ENCODE measurements at regions not wholly inside any gene's neighbourhood (a gene's known extent, or its start where the extent isn't known, plus 50 kb on each side); places are given as distances from the start of the nearest gene placed in this dataset.

DNA sequence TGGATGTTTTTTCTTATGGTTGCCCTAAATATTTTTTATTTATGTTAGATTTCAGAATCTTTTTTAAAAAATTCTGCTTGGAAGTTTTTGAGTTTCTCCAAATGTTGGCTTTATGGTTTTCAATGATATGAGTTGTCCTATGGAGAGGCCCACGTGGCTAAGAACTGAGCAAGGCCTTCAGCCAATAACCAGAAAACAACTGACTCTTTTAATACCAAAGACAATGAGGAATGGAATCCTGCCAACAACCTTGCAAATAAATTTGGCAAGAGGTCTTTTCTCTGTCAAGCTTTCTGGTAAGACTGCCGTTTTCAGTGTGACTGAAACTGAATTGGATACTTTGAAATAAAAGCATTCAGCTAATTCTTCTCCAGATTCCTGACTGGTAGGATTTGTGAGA is 1740.1 kb upstream of the WWC1 start:
- no peaks in the 10 kb centered on the region for H3K27me3 Mint-ChIP-seq
- no peak for DNase-seq
- Histone ChIP-seq H3K4me3 (ENCODE audit: low read depth, low read length) (no peak overlapping the region), H3K36me3 (ENCODE audit: control insufficient read depth, insufficient read depth, low read length) (no peaks in the 10 kb centered on the region), H3K27me3 (ENCODE audit: control insufficient read depth, insufficient read depth, low read length) (no peaks in the 10 kb centered on the region), H3K4me1 (ENCODE audit: control insufficient read depth, insufficient read depth, low read length, poor library complexity, severe bottlenecking) (no peaks in the 10 kb centered on the region), H3K27ac (ENCODE audit: insufficient read depth, low read length, poor library complexity, severe bottlenecking) (no peak overlapping the region), H3K9me3 (ENCODE audit: control insufficient read depth in 2 of 2, low read length in 2 of 2) (peaks cover 2 to 3% of the 10 kb centered on the region in 2 experiments)
- H3K4me1 Mint-ChIP-seq, result no peaks in the 10 kb centered on the region
- no peaks in the 10 kb centered on the region for H3K36me3 Mint-ChIP-seq
- H3K9me3 Mint-ChIP-seq, result peaks cover 2 to 15% (median 9%) of the 10 kb centered on the region in 7 donors
- no peak for ATAC-seq (ENCODE audit: low read depth in 2 of 2)
- H3K27ac Mint-ChIP-seq, result no peak overlapping the region
- no peak overlapping the region for H3K4me3 Mint-ChIP-seq

- H3K36me3 Mint-ChIP-seq, result no peaks in the 10 kb centered on the region
- H3K9me3 ChIP-seq (ENCODE audit: control insufficient read depth in 2 of 2, low read length in 2 of 2), result peaks cover 2 to 3% of the 10 kb centered on the region in 2 experiments
- no peak overlapping the region for H3K4me3 ChIP-seq (ENCODE audit: low read depth, low read length)
- no peaks in the 10 kb centered on the region for H3K27me3 ChIP-seq (ENCODE audit: control insufficient read depth, insufficient read depth, low read length)
- no peak overlapping the region for H3K4me3 Mint-ChIP-seq
- no peak for ATAC-seq (ENCODE audit: low read depth in 2 of 2)
- H3K9me3 Mint-ChIP-seq, result peaks cover 2 to 17% (median 11%) of the 10 kb centered on the region in 7 donors
- DNase-seq, result no peak
- H3K4me1 ChIP-seq (ENCODE audit: control insufficient read depth, insufficient read depth, low read length, poor library complexity, severe bottlenecking), result no peaks in the 10 kb centered on the region
- no peaks in the 10 kb centered on the region for H3K36me3 ChIP-seq (ENCODE audit: control insufficient read depth, insufficient read depth, low read length)
- no peak overlapping the region for H3K27ac ChIP-seq (ENCODE audit: insufficient read depth, low read length, poor library complexity, severe bottlenecking)
- H3K27ac Mint-ChIP-seq, result no peak overlapping the region
- H3K27me3 Mint-ChIP-seq, result no peaks in the 10 kb centered on the region
- H3K4me1 Mint-ChIP-seq, result no peaks in the 10 kb centered on the region
Measured at GRCh38 chr5:166553778-166554177, 1737.7 kb upstream of the WWC1 start.

GRCh38 chr5:166561759-166562158 is 1729.7 kb upstream of the WWC1 start:
- DNase-seq, result no peak
- H3K36me3 Mint-ChIP-seq, result no peaks in the 10 kb centered on the region
- no peak for ATAC-seq (ENCODE audit: low read depth in 2 of 2)
- H3K27me3 ChIP-seq (ENCODE audit: control insufficient read depth, insufficient read depth, low read length), result no peaks in the 10 kb centered on the region
- no peak overlapping the region for H3K4me3 ChIP-seq (ENCODE audit: low read depth, low read length)
- no peak overlapping the region for H3K4me3 Mint-ChIP-seq
- peaks cover 3 to 4% of the 10 kb centered on the region in 2 experiments for H3K9me3 ChIP-seq (ENCODE audit: control insufficient read depth in 2 of 2, low read length in 2 of 2)
- peaks cover 0 to 27% (median 12%) of the 10 kb centered on the region in 7 donors for H3K9me3 Mint-ChIP-seq
- no peak overlapping the region for H3K27ac ChIP-seq (ENCODE audit: insufficient read depth, low read length, poor library complexity, severe bottlenecking)
- no peaks in the 10 kb centered on the region for H3K4me1 Mint-ChIP-seq
- H3K36me3 ChIP-seq (ENCODE audit: control insufficient read depth, insufficient read depth, low read length), result no peaks in the 10 kb centered on the region
- no peaks in the 10 kb centered on the region for H3K4me1 ChIP-seq (ENCODE audit: control insufficient read depth, insufficient read depth, low read length, poor library complexity, severe bottlenecking)
- no peaks in the 10 kb centered on the region for H3K27me3 Mint-ChIP-seq
- no peak overlapping the region for H3K27ac Mint-ChIP-seq

- Mint-ChIP-seq H3K27me3 (no peaks in the 10 kb centered on the region), H3K4me3 (peak overlapping the region in 1 of 4 donors; percentile 33), H3K36me3 (no peaks in the 10 kb centered on the region), H3K27ac (no peak overlapping the region), H3K4me1 (no peaks in the 10 kb centered on the region), H3K9me3 (peaks cover 0 to 27% (median 12%) of the 10 kb centered on the region in 7 donors)
- no peak for ATAC-seq (ENCODE audit: low read depth in 2 of 2)
- no peaks in the 10 kb centered on the region for H3K36me3 ChIP-seq (ENCODE audit: control insufficient read depth, insufficient read depth, low read length)
- peaks cover 3 to 4% of the 10 kb centered on the region in 2 experiments for H3K9me3 ChIP-seq (ENCODE audit: control insufficient read depth in 2 of 2, low read length in 2 of 2)
- no peaks in the 10 kb centered on the region for H3K27me3 ChIP-seq (ENCODE audit: control insufficient read depth, insufficient read depth, low read length)
- DNase-seq, result no peak
- no peak overlapping the region for H3K27ac ChIP-seq (ENCODE audit: insufficient read depth, low read length, poor library complexity, severe bottlenecking)
- no peaks in the 10 kb centered on the region for H3K4me1 ChIP-seq (ENCODE audit: control insufficient read depth, insufficient read depth, low read length, poor library complexity, severe bottlenecking)
- H3K4me3 ChIP-seq (ENCODE audit: low read depth, low read length), result no peak overlapping the region
Measured at GRCh38 chr5:166562246-166562645, 1729.2 kb upstream of the WWC1 start.

GRCh38 chr5:166566725-166567124 is 1724.7 kb upstream of the WWC1 start:
- no peak overlapping the region for H3K27ac ChIP-seq (ENCODE audit: insufficient read depth, low read length, poor library complexity, severe bottlenecking)
- H3K4me1 ChIP-seq (ENCODE audit: control insufficient read depth, insufficient read depth, low read length, poor library complexity, severe bottlenecking), result no peaks in the 10 kb centered on the region
- no peaks in the 10 kb centered on the region for H3K27me3 ChIP-seq (ENCODE audit: control insufficient read depth, insufficient read depth, low read length)
- H3K4me3 ChIP-seq (ENCODE audit: low read depth, low read length), result no peak overlapping the region
- no peaks in the 10 kb centered on the region for H3K36me3 Mint-ChIP-seq
- peaks cover 3 to 10% (median 6%) of the 10 kb centered on the region in 7 donors for H3K9me3 Mint-ChIP-seq
- ATAC-seq (ENCODE audit: low read depth in 2 of 2) (no peak), DNase-seq (no peak)
- peaks cover 3 to 4% of the 10 kb centered on the region in 2 experiments for H3K9me3 ChIP-seq (ENCODE audit: control insufficient read depth in 2 of 2, low read length in 2 of 2)
- H3K4me3 Mint-ChIP-seq, result no peak overlapping the region
- H3K4me1 Mint-ChIP-seq, result no peaks in the 10 kb centered on the region
- H3K27ac Mint-ChIP-seq, result no peak overlapping the region
- no peaks in the 10 kb centered on the region for H3K36me3 ChIP-seq (ENCODE audit: control insufficient read depth, insufficient read depth, low read length)
- no peaks in the 10 kb centered on the region for H3K27me3 Mint-ChIP-seq

GRCh38 chr5:166570865-166571264 is 1720.6 kb upstream of the WWC1 start:
- Mint-ChIP-seq H3K4me1 (no peaks in the 10 kb centered on the region), H3K27ac (no peak overlapping the region), H3K9me3 (peaks cover 2 to 21% (median 7%) of the 10 kb centered on the region in 7 donors), H3K4me3 (no peak overlapping the region), H3K36me3 (no peaks in the 10 kb centered on the region), H3K27me3 (no peaks in the 10 kb centered on the region)
- no peak for DNase-seq
- H3K27me3 ChIP-seq (ENCODE audit: control insufficient read depth, insufficient read depth, low read length), result no peaks in the 10 kb centered on the region
- H3K4me1 ChIP-seq (ENCODE audit: control insufficient read depth, insufficient read depth, low read length, poor library complexity, severe bottlenecking), result no peaks in the 10 kb centered on the region
- H3K36me3 ChIP-seq (ENCODE audit: control insufficient read depth, insufficient read depth, low read length), result no peaks in the 10 kb centered on the region
- no peak for ATAC-seq (ENCODE audit: low read depth in 2 of 2)
- H3K27ac ChIP-seq (ENCODE audit: insufficient read depth, low read length, poor library complexity, severe bottlenecking), result no peak overlapping the region
- H3K4me3 ChIP-seq (ENCODE audit: low read depth, low read length), result no peak overlapping the region
- H3K9me3 ChIP-seq (ENCODE audit: control insufficient read depth in 2 of 2, low read length in 2 of 2), result peaks cover 0 to 4% of the 10 kb centered on the region in 2 experiments

- H3K4me1 Mint-ChIP-seq, result no peaks in the 10 kb centered on the region
- no peak overlapping the region for H3K27ac Mint-ChIP-seq
- Histone ChIP-seq H3K27ac (ENCODE audit: insufficient read depth, low read length, poor library complexity, severe bottlenecking) (no peak overlapping the region), H3K36me3 (ENCODE audit: control insufficient read depth, insufficient read depth, low read length) (no peaks in the 10 kb centered on the region), H3K9me3 (ENCODE audit: control insufficient read depth in 2 of 2, low read length in 2 of 2) (peaks cover 0 to 4% of the 10 kb centered on the region in 2 experiments), H3K4me3 (ENCODE audit: low read depth, low read length) (no peak overlapping the region), H3K4me1 (ENCODE audit: control insufficient read depth, insufficient read depth, low read length, poor library complexity, severe bottlenecking) (no peaks in the 10 kb centered on the region), H3K27me3 (ENCODE audit: control insufficient read depth, insufficient read depth, low read length) (no peaks in the 10 kb centered on the region)
- no peak for DNase-seq
- no peaks in the 10 kb centered on the region for H3K36me3 Mint-ChIP-seq
- ATAC-seq (ENCODE audit: low read depth in 2 of 2), result no peak
- no peaks in the 10 kb centered on the region for H3K27me3 Mint-ChIP-seq
- H3K9me3 Mint-ChIP-seq, result peaks cover 2 to 21% (median 7%) of the 10 kb centered on the region in 7 donors
- no peak overlapping the region for H3K4me3 Mint-ChIP-seq
Measured at GRCh38 chr5:166571668-166572067, 1719.8 kb upstream of the WWC1 start.

DNA sequence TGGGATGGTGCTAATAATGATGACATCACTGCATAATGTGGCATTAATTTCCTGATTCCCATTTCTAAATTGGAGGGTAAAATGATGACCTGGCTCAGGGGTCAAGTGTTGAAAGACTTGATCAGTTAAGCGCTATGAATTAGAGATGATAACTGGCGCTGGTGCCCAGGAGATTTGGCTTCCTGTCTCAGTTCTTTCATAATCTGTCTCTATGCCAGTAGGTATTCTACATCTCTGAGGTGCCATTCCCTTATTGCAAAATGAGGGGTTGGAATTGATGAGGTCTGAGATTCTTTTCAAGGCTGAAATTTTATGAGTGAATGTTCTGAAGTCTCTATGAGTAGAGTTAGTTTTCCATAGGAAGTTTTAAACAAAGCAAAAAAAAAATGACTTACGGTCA is 1715.1 kb upstream of the WWC1 start:
- Mint-ChIP-seq H3K9me3 (peaks cover 0 to 19% (median 9%) of the 10 kb centered on the region in 7 donors), H3K4me3 (no peak overlapping the region), H3K27ac (no peak overlapping the region), H3K27me3 (no peaks in the 10 kb centered on the region), H3K4me1 (no peaks in the 10 kb centered on the region), H3K36me3 (no peaks in the 10 kb centered on the region)
- Histone ChIP-seq H3K27me3 (ENCODE audit: control insufficient read depth, insufficient read depth, low read length) (no peaks in the 10 kb centered on the region), H3K4me1 (ENCODE audit: control insufficient read depth, insufficient read depth, low read length, poor library complexity, severe bottlenecking) (no peaks in the 10 kb centered on the region), H3K4me3 (ENCODE audit: low read depth, low read length) (no peak overlapping the region), H3K36me3 (ENCODE audit: control insufficient read depth, insufficient read depth, low read length) (no peaks in the 10 kb centered on the region), H3K9me3 (ENCODE audit: control insufficient read depth in 2 of 2, low read length in 2 of 2) (no peaks in the 10 kb centered on the region), H3K27ac (ENCODE audit: insufficient read depth, low read length, poor library complexity, severe bottlenecking) (no peak overlapping the region)
- no peak for DNase-seq
- ATAC-seq (ENCODE audit: low read depth in 2 of 2), result no peak
